HEK293 (cell line): ENCODE measurements at regions not wholly inside any gene's neighbourhood (a gene's known extent, or its start where the extent isn't known, plus 50 kb on each side); places are given as distances from the start of the nearest gene placed in this dataset.

Source experiments
- GLIS1 ChIP-seq: fragments of 450-650 bp; formaldehyde crosslinking; IDR thresholded peaks from 2 replicates; pipeline ENCODE4 v1.5.1; 2016; ENCODE audit warnings: missing biosample characterization, missing genetic modification characterization
- PRDM1 ChIP-seq: fragments of 450-650 bp; formaldehyde crosslinking; IDR thresholded peaks from 2 replicates; pipeline ENCODE4; 2016; ENCODE audit warnings: missing biosample characterization, missing genetic modification characterization
- TCF7L2 ChIP-seq: IDR thresholded peaks from 2 replicates; pipeline ENCODE4 v1.6.1; 2011; ENCODE audit warnings: low read depth, mild to moderate bottlenecking, inconsistent platforms, low read length, moderate library complexity, borderline replicate concordance
- ZNF302 ChIP-seq: fragments of 450-650 bp; formaldehyde crosslinking; IDR thresholded peaks from 2 replicates; pipeline ENCODE4 v1.5.1; 2016; ENCODE audit warnings: missing biosample characterization, missing genetic modification characterization, low read depth
- ZNF350 ChIP-seq: fragments of 450-650 bp; formaldehyde crosslinking; IDR thresholded peaks from 2 replicates; pipeline ENCODE4 v1.5.0; 2017; ENCODE audit warnings: missing biosample characterization, mild to moderate bottlenecking, missing genetic modification characterization
- ZNF391 ChIP-seq: fragments of 450-650 bp; formaldehyde crosslinking; IDR thresholded peaks from 2 replicates; pipeline ENCODE4 v1.5.1; 2016; ENCODE audit warnings: low read depth, missing biosample characterization, missing genetic modification characterization, borderline replicate concordance
- ZNF529 ChIP-seq: fragments of 450-650 bp; formaldehyde crosslinking; IDR thresholded peaks from 2 replicates; pipeline ENCODE4 v1.5.1; 2017; ENCODE audit warnings: missing genetic modification characterization, missing biosample characterization; ENCODE audit not compliant: insufficient replicate concordance
- ZNF660 ChIP-seq: fragments of 450-650 bp; IDR thresholded peaks from 2 replicates; pipeline ENCODE4 v1.5.1; 2018; ENCODE audit warnings: missing biosample characterization, mild to moderate bottlenecking, missing genetic modification characterization
- ZNF76 ChIP-seq: fragments of 450-650 bp; formaldehyde crosslinking; IDR thresholded peaks from 2 replicates; pipeline ENCODE4; 2016; ENCODE audit warnings: low read depth, missing biosample characterization, missing genetic modification characterization, borderline replicate concordance
- TF ChIP-seq, protein P1 (sequence below): fragments of 450-650 bp; formaldehyde crosslinking; IDR thresholded peaks from 2 replicates; pipeline ENCODE4 v1.5.1; 2016; ENCODE audit warnings: missing biosample characterization, missing genetic modification characterization
- TF ChIP-seq, protein P2 (sequence below): fragments of 450-650 bp; formaldehyde crosslinking; IDR thresholded peaks from 2 replicates; pipeline ENCODE4 v1.5.1; 2016; ENCODE audit warnings: missing biosample characterization, missing genetic modification characterization
- TF ChIP-seq, protein P3 (sequence below): fragments of 450-650 bp; formaldehyde crosslinking; IDR thresholded peaks from 2 replicates; pipeline ENCODE4 v1.5.1; 2016; ENCODE audit warnings: missing biosample characterization, missing genetic modification characterization

DNA sequence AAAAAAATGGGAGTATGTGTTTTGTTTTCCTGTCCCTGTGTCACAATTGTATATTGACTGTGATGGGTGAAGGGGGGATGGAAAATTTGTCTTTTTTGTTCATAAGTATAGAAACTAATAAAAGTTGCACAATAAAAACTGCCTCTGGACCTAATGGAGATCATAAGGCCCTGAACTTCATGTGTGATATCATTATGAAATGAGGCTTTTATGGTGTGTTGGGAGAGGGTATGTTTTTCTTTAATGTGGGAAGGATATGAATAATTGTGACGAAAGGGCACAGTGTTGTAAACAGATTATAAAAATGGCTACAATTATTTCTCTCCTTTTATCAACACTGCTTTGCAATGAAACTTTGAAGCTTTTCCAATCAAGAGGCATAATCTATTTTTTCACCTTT lies 1889.3 kb upstream of the CELF4 start:
- TF ChIP-seq ZNF302 (tag by site-specific recombination), result no peak
- TF ChIP-seq ZNF529 (tag by site-specific recombination), result no peak
- no peak for TF ChIP-seq ZNF391 (tag by site-specific recombination)
- TF ChIP-seq ZNF660 (tag by site-specific recombination), result no peak
- TF ChIP-seq, protein P1, sequence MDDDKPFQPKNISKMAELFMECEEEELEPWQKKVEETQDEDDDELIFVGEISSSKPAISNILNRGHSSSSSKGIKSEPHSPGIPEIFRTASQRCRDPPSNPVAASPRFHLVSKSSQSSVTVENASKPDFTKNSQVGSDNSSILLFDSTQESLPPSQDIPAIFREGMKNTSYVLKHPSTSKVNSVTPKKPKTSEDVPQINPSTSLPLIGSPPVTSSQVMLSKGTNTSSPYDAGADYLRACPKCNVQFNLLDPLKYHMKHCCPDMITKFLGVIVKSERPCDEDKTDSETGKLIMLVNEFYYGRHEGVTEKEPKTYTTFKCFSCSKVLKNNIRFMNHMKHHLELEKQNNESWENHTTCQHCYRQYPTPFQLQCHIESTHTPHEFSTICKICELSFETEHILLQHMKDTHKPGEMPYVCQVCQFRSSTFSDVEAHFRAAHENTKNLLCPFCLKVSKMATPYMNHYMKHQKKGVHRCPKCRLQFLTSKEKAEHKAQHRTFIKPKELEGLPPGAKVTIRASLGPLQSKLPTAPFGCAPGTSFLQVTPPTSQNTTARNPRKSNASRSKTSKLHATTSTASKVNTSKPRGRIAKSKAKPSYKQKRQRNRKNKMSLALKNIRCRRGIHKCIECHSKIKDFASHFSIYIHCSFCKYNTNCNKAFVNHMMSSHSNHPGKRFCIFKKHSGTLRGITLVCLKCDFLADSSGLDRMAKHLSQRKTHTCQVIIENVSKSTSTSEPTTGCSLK (tag by site-specific recombination), result no peak
- TF ChIP-seq PRDM1 (tag by site-specific recombination), result no peak
- TF ChIP-seq, protein P2, sequence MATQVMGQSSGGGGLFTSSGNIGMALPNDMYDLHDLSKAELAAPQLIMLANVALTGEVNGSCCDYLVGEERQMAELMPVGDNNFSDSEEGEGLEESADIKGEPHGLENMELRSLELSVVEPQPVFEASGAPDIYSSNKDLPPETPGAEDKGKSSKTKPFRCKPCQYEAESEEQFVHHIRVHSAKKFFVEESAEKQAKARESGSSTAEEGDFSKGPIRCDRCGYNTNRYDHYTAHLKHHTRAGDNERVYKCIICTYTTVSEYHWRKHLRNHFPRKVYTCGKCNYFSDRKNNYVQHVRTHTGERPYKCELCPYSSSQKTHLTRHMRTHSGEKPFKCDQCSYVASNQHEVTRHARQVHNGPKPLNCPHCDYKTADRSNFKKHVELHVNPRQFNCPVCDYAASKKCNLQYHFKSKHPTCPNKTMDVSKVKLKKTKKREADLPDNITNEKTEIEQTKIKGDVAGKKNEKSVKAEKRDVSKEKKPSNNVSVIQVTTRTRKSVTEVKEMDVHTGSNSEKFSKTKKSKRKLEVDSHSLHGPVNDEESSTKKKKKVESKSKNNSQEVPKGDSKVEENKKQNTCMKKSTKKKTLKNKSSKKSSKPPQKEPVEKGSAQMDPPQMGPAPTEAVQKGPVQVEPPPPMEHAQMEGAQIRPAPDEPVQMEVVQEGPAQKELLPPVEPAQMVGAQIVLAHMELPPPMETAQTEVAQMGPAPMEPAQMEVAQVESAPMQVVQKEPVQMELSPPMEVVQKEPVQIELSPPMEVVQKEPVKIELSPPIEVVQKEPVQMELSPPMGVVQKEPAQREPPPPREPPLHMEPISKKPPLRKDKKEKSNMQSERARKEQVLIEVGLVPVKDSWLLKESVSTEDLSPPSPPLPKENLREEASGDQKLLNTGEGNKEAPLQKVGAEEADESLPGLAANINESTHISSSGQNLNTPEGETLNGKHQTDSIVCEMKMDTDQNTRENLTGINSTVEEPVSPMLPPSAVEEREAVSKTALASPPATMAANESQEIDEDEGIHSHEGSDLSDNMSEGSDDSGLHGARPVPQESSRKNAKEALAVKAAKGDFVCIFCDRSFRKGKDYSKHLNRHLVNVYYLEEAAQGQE, result no peak
- TF ChIP-seq, protein P3, sequence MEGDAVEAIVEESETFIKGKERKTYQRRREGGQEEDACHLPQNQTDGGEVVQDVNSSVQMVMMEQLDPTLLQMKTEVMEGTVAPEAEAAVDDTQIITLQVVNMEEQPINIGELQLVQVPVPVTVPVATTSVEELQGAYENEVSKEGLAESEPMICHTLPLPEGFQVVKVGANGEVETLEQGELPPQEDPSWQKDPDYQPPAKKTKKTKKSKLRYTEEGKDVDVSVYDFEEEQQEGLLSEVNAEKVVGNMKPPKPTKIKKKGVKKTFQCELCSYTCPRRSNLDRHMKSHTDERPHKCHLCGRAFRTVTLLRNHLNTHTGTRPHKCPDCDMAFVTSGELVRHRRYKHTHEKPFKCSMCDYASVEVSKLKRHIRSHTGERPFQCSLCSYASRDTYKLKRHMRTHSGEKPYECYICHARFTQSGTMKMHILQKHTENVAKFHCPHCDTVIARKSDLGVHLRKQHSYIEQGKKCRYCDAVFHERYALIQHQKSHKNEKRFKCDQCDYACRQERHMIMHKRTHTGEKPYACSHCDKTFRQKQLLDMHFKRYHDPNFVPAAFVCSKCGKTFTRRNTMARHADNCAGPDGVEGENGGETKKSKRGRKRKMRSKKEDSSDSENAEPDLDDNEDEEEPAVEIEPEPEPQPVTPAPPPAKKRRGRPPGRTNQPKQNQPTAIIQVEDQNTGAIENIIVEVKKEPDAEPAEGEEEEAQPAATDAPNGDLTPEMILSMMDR, result no peak
- TF ChIP-seq TCF7L2, result no peak
- no peak for TF ChIP-seq ZNF76 (tag by site-specific recombination)
- TF ChIP-seq GLIS1 (tag by site-specific recombination), result no peak
- TF ChIP-seq ZNF350 (tag by site-specific recombination), result no peak
